Gastroesophageal sphincter (tissue), 3 donors: ENCODE measurements at regions not wholly inside any gene's neighbourhood (a gene's known extent, or its start where the extent isn't known, plus 50 kb on each side); places are given as distances from the start of the nearest gene placed in this dataset.

ENCODE experiments used
- CTCF ChIP-seq, 4 experiments: fragments of 200-600 bp in 2 of 4; fragments of 450-650 bp in 2 of 4; sonication (generic) in 1 of 4; IDR thresholded peaks; one replicate each; pipeline ENCODE4 v1.5.1; 2017 to 2019; ENCODE audit warnings: antibody characterized with exemption in 4 of 4, mild to moderate bottlenecking in 2 of 4, moderate library complexity in 2 of 4
- EP300 ChIP-seq: sonication (generic); formaldehyde crosslinking; IDR thresholded peaks from one replicate; pipeline ENCODE4 v1.6.1; 2017; ENCODE audit warnings: antibody characterized with exemption, mild to moderate bottlenecking

GRCh38 chr2:240287496-240288086 is 147.1 kb upstream of the OTOS start:
- TF ChIP-seq EP300 (no peak), CTCF (IDR thresholded peaks at IDR 0.05) (no peak)
